H1 (cell line): ENCODE measurements at regions not wholly inside any gene's neighbourhood (a gene's known extent, or its start where the extent isn't known, plus 50 kb on each side); places are given as distances from the start of the nearest gene placed in this dataset.

Experiments used
- CTCF ChIA-PET: fragments of 300-600 bp; sonication (Branson Sonifier 250); formaldehyde crosslinking; loops from one replicate; lab custom pipeline; 2021; ENCODE audit not compliant: partially characterized antibody; lab: Charles Lee
- POLR2A ChIA-PET: fragments of 300-600 bp; sonication (Branson Sonifier 250); formaldehyde crosslinking; loops from one replicate; lab custom pipeline; 2021; ENCODE audit warnings: inconsistent platforms; ENCODE audit not compliant: partially characterized antibody; lab: Charles Lee
- DNase-seq, 2 experiments: peaks; one replicate each; pipeline versions ENCODE4 v3.0.0 to v3.0.0-alpha.2; 2010 to 2022; ENCODE audit warnings: low spot score in 2 of 2, low read depth in 1 of 2, mixed read lengths in 1 of 2
- FAIRE-seq: peaks from 2 replicates; lab custom pipeline; 2011; peaks lifted over from hg19 to GRCh38; lab: Jason Lieb, UNC
- H2AFZ ChIP-seq: 2 replicates; pipeline ENCODE4 v1.8.1; 2012; ENCODE audit warnings: low read length, inconsistent platforms
- H2AK5ac ChIP-seq: 2 replicates; pipeline ENCODE4 v1.6.1; 2013; ENCODE audit warnings: low read depth, low read length
- H2BK120ac ChIP-seq: replicated peaks from 2 replicates; pipeline ENCODE3; 2013; ENCODE audit warnings: low read depth, low read length, inconsistent platforms
- H2BK12ac ChIP-seq: 2 replicates; pipeline ENCODE4 v1.6.1; 2013; ENCODE audit warnings: low read depth, low read length
- H2BK15ac ChIP-seq: 2 replicates; pipeline ENCODE4 v1.6.1; 2013; ENCODE audit warnings: low read length
- H2BK20ac ChIP-seq: 2 replicates; pipeline ENCODE4 v1.6.1; 2013; ENCODE audit warnings: low read length
- H2BK5ac ChIP-seq: 2 replicates; pipeline ENCODE4 v1.6.1; 2013; ENCODE audit warnings: low read depth, low read length
- H3K14ac ChIP-seq: 2 replicates; pipeline ENCODE4 v1.6.1; 2013; ENCODE audit warnings: inconsistent platforms; ENCODE audit not compliant: insufficient read length
- H3K18ac ChIP-seq: 2 replicates; pipeline ENCODE4 v1.6.1; 2013; ENCODE audit warnings: low read length; ENCODE audit errors: extremely low read depth
- H3K23ac ChIP-seq: 2 replicates; pipeline ENCODE4 v1.6.1; 2013; ENCODE audit warnings: inconsistent platforms; ENCODE audit not compliant: insufficient read length
- H3K23me2 ChIP-seq: 2 replicates; pipeline ENCODE4 v1.6.1; 2013; ENCODE audit warnings: low read depth, low read length
- H3K27ac ChIP-seq: 2 replicates; pipeline ENCODE4 v1.6.1; 2011; ENCODE audit warnings: low read depth, low read length, inconsistent platforms
- H3K27me3 ChIP-seq, 4 experiments: replicated peaks in 1 of 4; 1 replicate in 1 of 4; 2 replicates in 3 of 4; pipeline versions ENCODE4 v1.6.1 to v1.8.1; 2011 to 2013; ENCODE audit warnings: low read length in 3 of 4, mild to moderate bottlenecking in 3 of 4, inconsistent platforms in 2 of 4, mixed read lengths in 2 of 4, moderate library complexity in 1 of 4; ENCODE audit not compliant: control insufficient read depth in 3 of 4, insufficient read depth in 3 of 4; ENCODE audit errors: extremely low read depth in 1 of 4
- H3K36me3 ChIP-seq, 4 experiments: 2 replicates each; pipeline versions ENCODE4 v1.6.1 to v1.8.1; 2011 to 2013; ENCODE audit warnings: mild to moderate bottlenecking in 4 of 4, low read length in 3 of 4, moderate library complexity in 2 of 4, control low read depth in 1 of 4, inconsistent platforms in 1 of 4; ENCODE audit not compliant: insufficient read depth in 4 of 4, control insufficient read depth in 2 of 4
- H3K4ac ChIP-seq: replicated peaks from 2 replicates; pipeline ENCODE3; 2013; ENCODE audit warnings: low read length, low read depth, mixed read lengths, inconsistent platforms; ENCODE audit not compliant: insufficient read length
- H3K4me1 ChIP-seq, 4 experiments: replicated peaks in 1 of 4; 1 replicate in 1 of 4; 2 replicates in 3 of 4; pipeline versions ENCODE4 v1.6.1 to v1.8.1; 2011 to 2013; ENCODE audit warnings: low read length in 3 of 4, inconsistent platforms in 2 of 4, mixed read lengths in 1 of 4; ENCODE audit not compliant: insufficient read depth in 4 of 4, control insufficient read depth in 3 of 4
- H3K4me2 ChIP-seq, 2 experiments: 2 replicates each; pipeline versions ENCODE4 v1.6.1 to v1.8.1; 2011 to 2013; ENCODE audit warnings: low read depth in 2 of 2, low read length in 2 of 2, control low read depth in 1 of 2, inconsistent platforms in 1 of 2, mild to moderate bottlenecking in 1 of 2; ENCODE audit not compliant: insufficient read depth in 1 of 2
- H3K4me3 ChIP-seq, 4 experiments: fragments of 200-600, 300-600 bp in 1 of 4; sonication (generic), shearing (Covaris generic), sonication (Bioruptor Twin) in 1 of 4; 2 replicates each; pipeline versions ENCODE4 v1.5.1 to v1.8.1; 2011 to 2016; ENCODE audit warnings: low read length in 4 of 4, low read depth in 3 of 4, control low read depth in 2 of 4, inconsistent platforms in 2 of 4, mild to moderate bottlenecking in 2 of 4, mixed read lengths in 1 of 4, moderate library complexity in 1 of 4; ENCODE audit not compliant: insufficient read depth in 2 of 4; ENCODE audit errors: extremely low read depth in 1 of 4
- H3K56ac ChIP-seq: replicated peaks from 2 replicates; pipeline ENCODE3; 2013; ENCODE audit warnings: low read depth, mild to moderate bottlenecking, mixed read lengths, low read length, inconsistent platforms; ENCODE audit not compliant: insufficient read length
- H3K79me1 ChIP-seq: 2 replicates; pipeline ENCODE4 v1.6.1; 2013; ENCODE audit warnings: low read depth, low read length, control low read depth
- H3K79me2 ChIP-seq, 2 experiments: 2 replicates each; pipeline versions ENCODE4 v1.6.1 to v1.8.1; 2012 to 2013; ENCODE audit warnings: low read length in 2 of 2, mild to moderate bottlenecking in 2 of 2, inconsistent platforms in 1 of 2; ENCODE audit not compliant: insufficient read depth in 2 of 2, control insufficient read depth in 1 of 2
- H3K9ac ChIP-seq, 4 experiments: replicated peaks in 1 of 4; 1 replicate in 1 of 4; 2 replicates in 3 of 4; pipeline versions ENCODE4 v1.6.1 to v1.8.1; 2011 to 2013; ENCODE audit warnings: low read depth in 3 of 4, low read length in 3 of 4, control low read depth in 2 of 4, mild to moderate bottlenecking in 2 of 4, moderate library complexity in 2 of 4, inconsistent platforms in 1 of 4; ENCODE audit errors: extremely low read depth in 1 of 4
- H3K9me3 ChIP-seq, 2 experiments: 2 replicates each; pipeline versions ENCODE4 v1.6.1 to v1.8.1; 2012 to 2013; ENCODE audit warnings: mild to moderate bottlenecking in 2 of 2, moderate library complexity in 2 of 2, control low read depth in 1 of 2, inconsistent platforms in 1 of 2, low read depth in 1 of 2, low read length in 1 of 2, mixed read lengths in 1 of 2; ENCODE audit not compliant: insufficient read depth in 2 of 2
- H4K20me1 ChIP-seq, 2 experiments: replicated peaks in 1 of 2; 2 replicates each; pipeline versions ENCODE3 to v1.8.1; 2011 to 2013; ENCODE audit warnings: inconsistent platforms in 2 of 2, low read length in 2 of 2, mild to moderate bottlenecking in 1 of 2; ENCODE audit not compliant: insufficient read depth in 2 of 2, control insufficient read depth in 1 of 2
- H4K5ac ChIP-seq: 2 replicates; pipeline ENCODE4 v1.6.1; 2013; ENCODE audit warnings: low read length, low read depth, mixed read lengths, inconsistent platforms; ENCODE audit not compliant: insufficient read length
- H4K8ac ChIP-seq: 2 replicates; pipeline ENCODE4 v1.8.0; 2013; ENCODE audit warnings: mild to moderate bottlenecking, moderate library complexity, low read length, inconsistent platforms; ENCODE audit not compliant: insufficient read depth; ENCODE audit errors: extremely low read depth
- H4K91ac ChIP-seq: replicated peaks from 2 replicates; pipeline ENCODE3; 2013; ENCODE audit warnings: low read length, mixed read lengths, inconsistent platforms; ENCODE audit not compliant: insufficient read length
- BRCA1 ChIP-seq: IDR thresholded peaks from 2 replicates; pipeline ENCODE4 v1.6.1; 2012; ENCODE audit warnings: low read depth, low read length, improper control_type of control experiment
- CBX5 ChIP-seq: fragments of 300-800, 300-1000 bp; sonication (generic); IDR thresholded peaks from 2 replicates; pipeline ENCODE4 v1.7.1; 2016; ENCODE audit warnings: antibody characterized with exemption, low read length, low read depth
- CHD1 ChIP-seq: IDR thresholded peaks from 2 replicates; pipeline ENCODE4 v1.6.1; 2012; ENCODE audit warnings: low read depth, low read length, improper control_type of control experiment
- CTBP2 ChIP-seq: IDR thresholded peaks from 2 replicates; pipeline ENCODE4 v1.7.0; 2011; ENCODE audit warnings: borderline replicate concordance, mild to moderate bottlenecking, moderate library complexity, mixed read lengths, low read length; ENCODE audit not compliant: insufficient read depth, insufficient read length
- EZH2 ChIP-seq: fragments of 200-600 bp; sonication (generic); IDR thresholded peaks from 2 replicates; pipeline ENCODE4 v1.7.1; 2012; ENCODE audit warnings: low read depth, mild to moderate bottlenecking, moderate library complexity, low read length, inconsistent platforms; ENCODE audit not compliant: severe bottlenecking
- FOSL1 ChIP-seq: IDR thresholded peaks from 2 replicates; pipeline ENCODE4 v1.6.1; 2011; ENCODE audit warnings: mild to moderate bottlenecking, low read depth, low read length, moderate library complexity; ENCODE audit not compliant: insufficient read depth
- HDAC6 ChIP-seq: IDR thresholded peaks from one replicate; pipeline ENCODE4 v1.7.1; 2012; ENCODE audit warnings: low read depth, mild to moderate bottlenecking, inconsistent platforms, low read length, moderate library complexity
- KDM5A ChIP-seq: fragments of 200-600 bp; IDR thresholded peaks from 2 replicates; pipeline ENCODE4 v1.7.1; 2012; ENCODE audit warnings: mild to moderate bottlenecking, low read length, inconsistent platforms, mixed read lengths
- NANOG ChIP-seq: IDR thresholded peaks from 2 replicates; pipeline ENCODE4 v1.6.1; 2011; ENCODE audit warnings: low read length, low read depth, mild to moderate bottlenecking, inconsistent platforms; ENCODE audit not compliant: insufficient read depth, poor library complexity, severe bottlenecking
- PHF8 ChIP-seq: fragments of 200-600 bp; sonication (generic); conservative IDR thresholded peaks from 2 replicates; pipeline ENCODE4 v1.7.1; 2012; ENCODE audit warnings: low read depth, mild to moderate bottlenecking, inconsistent platforms, low read length, moderate library complexity
- SUZ12 ChIP-seq: fragments of 200-600 bp; sonication (generic); IDR thresholded peaks from 2 replicates; pipeline ENCODE4 v1.6.1; 2012; ENCODE audit warnings: mild to moderate bottlenecking, inconsistent platforms, low read length, moderate library complexity, mixed read lengths
- TCF12 ChIP-seq: IDR thresholded peaks from 2 replicates; pipeline ENCODE4 v1.6.1; 2011; ENCODE audit warnings: low read depth, mild to moderate bottlenecking, low read length
- TEAD4 ChIP-seq: IDR thresholded peaks from 2 replicates; pipeline ENCODE4 v1.6.1; 2012; ENCODE audit warnings: low read depth, low read length, inconsistent platforms, mixed read lengths
- WGBS, 2 experiments: shearing (Covaris generic) in 1 of 2; methylation state at CpG; one replicate each; pipeline versions ENCODE4 v1.1.6 to v1.1.7; 2013 to 2015; ENCODE audit warnings: low lambda C conversion rate in 2 of 2, mixed read lengths in 2 of 2, inconsistent platforms in 1 of 2, low coverage in 1 of 2, missing lambda C conversion rate in 1 of 2; ENCODE audit not compliant: insufficient replicate concordance in 2 of 2, insufficient coverage in 1 of 2, insufficient read length in 1 of 2; ENCODE audit errors: extremely low coverage in 1 of 2, missing lambda C conversion rate in 1 of 2; 5-methylcytosine and 5-hydroxymethylcytosine counted together

DNA sequence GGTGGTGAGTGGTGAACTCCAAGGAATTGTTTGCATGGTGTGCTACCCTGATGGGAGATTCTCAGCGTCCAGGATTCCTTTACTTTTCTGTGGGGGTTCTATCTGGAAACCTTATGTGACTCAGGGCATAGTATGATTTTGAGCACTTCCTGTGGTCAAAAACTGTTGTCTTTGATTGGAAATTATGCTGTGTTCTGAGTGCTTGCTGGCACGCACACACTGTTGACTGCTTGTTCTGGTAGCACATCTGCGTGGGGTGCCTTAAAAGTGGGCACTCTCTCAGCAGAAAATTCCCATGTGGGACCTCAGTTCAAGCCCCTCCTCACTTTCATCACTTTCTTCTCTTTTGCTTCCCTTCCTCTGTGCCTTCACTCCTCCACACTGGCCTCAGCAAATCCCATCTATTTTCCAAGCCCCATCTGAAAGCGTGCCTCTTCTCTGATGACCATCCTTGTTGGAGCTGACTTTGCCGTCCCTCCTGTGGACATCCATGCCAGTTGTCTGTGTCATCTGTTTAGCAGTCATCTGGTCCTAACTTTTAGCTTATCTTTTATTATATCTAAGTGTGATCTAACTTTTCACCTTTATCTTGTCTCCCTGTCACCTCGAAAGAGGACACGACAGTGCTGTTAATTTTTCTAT, 56.4 kb upstream of the NPAS1 start:
- FAIRE-seq, result no peak
- no peak overlapping the region; the same call in 1 of the 2 replicates for H4K8ac ChIP-seq
- no peaks in the 10 kb centered on the region; the same call in 1 of the 2 replicates for H3K79me1 ChIP-seq
- H3K4me3 ChIP-seq, result no peak overlapping the region
- H2BK120ac ChIP-seq, result no peak overlapping the region
- H4K20me1 ChIP-seq, result peaks cover 2 to 3% of the 10 kb centered on the region in 2 experiments
- H4K91ac ChIP-seq, result no peak overlapping the region
- peaks cover 0 to 2% (median 0%) of the 10 kb centered on the region in 4 experiments; a peak in 1 of 7 replicates for H3K4me1 ChIP-seq
- 91% methylated on average over 7 of the region's 7 CpGs; no CpG with 5 or more reads in 1 of the 2 experiments for WGBS, 2 experiments
- no peaks in the 10 kb centered on the region for H3K23me2 ChIP-seq
- no peak overlapping the region for H2BK15ac ChIP-seq
- no peak overlapping the region for H4K5ac ChIP-seq
- H3K4me2 ChIP-seq, result no peak overlapping the region
- no peak overlapping the region for H3K23ac ChIP-seq
- no peaks in the 10 kb centered on the region for H3K9me3 ChIP-seq
- H2BK12ac ChIP-seq, result no peak overlapping the region
- H2BK5ac ChIP-seq, result no peak overlapping the region
- no peak overlapping the region for H3K27ac ChIP-seq
- no peak overlapping the region for H3K14ac ChIP-seq
- no peak overlapping the region for H3K18ac ChIP-seq
- H3K36me3 ChIP-seq, result no peaks in the 10 kb centered on the region
- H2AFZ ChIP-seq, result no peak overlapping the region
- POLR2A ChIA-PET, result interaction anchor here (1.9 kb wide), 1 partner anchor 13 kb away, joined by 6 read pairs; no protein-coding TSS in a partner anchor
- no peaks in the 10 kb centered on the region for H3K27me3 ChIP-seq
- no peak overlapping the region for H2BK20ac ChIP-seq
- H2AK5ac ChIP-seq, result no peak overlapping the region
- no peak overlapping the region; a peak in 1 of 7 replicates for H3K9ac ChIP-seq
- peaks cover 0 to 7% of the 10 kb centered on the region in 2 experiments; a peak in 1 of 4 replicates for H3K79me2 ChIP-seq
- no peak overlapping the region for H3K4ac ChIP-seq
- CTCF ChIA-PET, result interaction anchor here (0.7 to 1.3 kb wide), 3 partner anchors 50 to 123 kb away, joined by 3 to 4 read pairs (median 3); partner anchors contain the start of gene ARHGAP35
- DNase-seq, result no peak
- no peak overlapping the region for H3K56ac ChIP-seq
- TF ChIP-seq HDAC6 (no peak), CTBP2 (no peak), NANOG (no peak), CBX5 (no peak), BRCA1 (no peak), KDM5A (no peak), FOSL1 (no peak), EZH2 (no peak), TEAD4 (no peak), SUZ12 (no peak), CHD1 (no peak), PHF8 (no peak), TCF12 (no peak)
